Osteoblast (primary cell): ENCODE measurements at regions not wholly inside any gene's neighbourhood (a gene's known extent, or its start where the extent isn't known, plus 50 kb on each side); places are given as distances from the start of the nearest gene placed in this dataset.

Source experiments
- DNase-seq: peaks from one replicate; pipeline ENCODE4 v3.0.0; 2011; ENCODE audit warnings: low spot score, mixed read lengths; ENCODE audit not compliant: insufficient read length; ENCODE audit errors: missing footprints
- H2AFZ ChIP-seq: 2 replicates; pipeline ENCODE4 v1.6.0; 2011; ENCODE audit warnings: mild to moderate bottlenecking, low read length
- H3K27ac ChIP-seq: 2 replicates; pipeline ENCODE4 v1.5.1; 2011; ENCODE audit warnings: mild to moderate bottlenecking, low read depth, low read length, moderate library complexity
- H3K27me3 ChIP-seq: 2 replicates; pipeline ENCODE4 v1.6.0; 2012; ENCODE audit warnings: mild to moderate bottlenecking, control low read depth, inconsistent platforms, low read length, moderate library complexity; ENCODE audit not compliant: insufficient read depth
- H3K36me3 ChIP-seq: 2 replicates; pipeline ENCODE4 v1.5.1; 2011; ENCODE audit warnings: mild to moderate bottlenecking, low read length, control low read depth, moderate library complexity; ENCODE audit not compliant: insufficient read depth
- H3K4me1 ChIP-seq: 2 replicates; pipeline ENCODE4 v1.5.1; 2011; ENCODE audit warnings: mild to moderate bottlenecking, low read length, control low read depth, moderate library complexity; ENCODE audit not compliant: insufficient read depth
- H3K4me2 ChIP-seq: 2 replicates; pipeline ENCODE4 v1.6.0; 2011; ENCODE audit warnings: mild to moderate bottlenecking, low read length; ENCODE audit not compliant: insufficient read depth
- H3K4me3 ChIP-seq: fragments of 200-600 bp; sonication (generic); 3 replicates; pipeline ENCODE4 v1.5.1; 2012; ENCODE audit warnings: mild to moderate bottlenecking, low read length, inconsistent platforms; ENCODE audit not compliant: insufficient read depth
- H3K79me2 ChIP-seq: 2 replicates; pipeline ENCODE4 v1.6.0; 2012; ENCODE audit warnings: mild to moderate bottlenecking, low read length, control low read depth, inconsistent platforms; ENCODE audit not compliant: insufficient read depth
- H3K9me3 ChIP-seq: 2 replicates; pipeline ENCODE4 v1.5.1; 2011; ENCODE audit warnings: low read depth, low read length, control low read depth
- H4K20me1 ChIP-seq: 2 replicates; pipeline ENCODE4 v1.6.0; 2012; ENCODE audit warnings: mild to moderate bottlenecking, low read length, control low read depth; ENCODE audit not compliant: insufficient read depth
- TF ChIP-seq, protein P1 (sequence below): IDR thresholded peaks from 2 replicates; pipeline ENCODE4 v1.5.1; 2011; ENCODE audit warnings: mild to moderate bottlenecking, low read depth, low read length, moderate library complexity; ENCODE audit errors: extremely low read depth

DNA sequence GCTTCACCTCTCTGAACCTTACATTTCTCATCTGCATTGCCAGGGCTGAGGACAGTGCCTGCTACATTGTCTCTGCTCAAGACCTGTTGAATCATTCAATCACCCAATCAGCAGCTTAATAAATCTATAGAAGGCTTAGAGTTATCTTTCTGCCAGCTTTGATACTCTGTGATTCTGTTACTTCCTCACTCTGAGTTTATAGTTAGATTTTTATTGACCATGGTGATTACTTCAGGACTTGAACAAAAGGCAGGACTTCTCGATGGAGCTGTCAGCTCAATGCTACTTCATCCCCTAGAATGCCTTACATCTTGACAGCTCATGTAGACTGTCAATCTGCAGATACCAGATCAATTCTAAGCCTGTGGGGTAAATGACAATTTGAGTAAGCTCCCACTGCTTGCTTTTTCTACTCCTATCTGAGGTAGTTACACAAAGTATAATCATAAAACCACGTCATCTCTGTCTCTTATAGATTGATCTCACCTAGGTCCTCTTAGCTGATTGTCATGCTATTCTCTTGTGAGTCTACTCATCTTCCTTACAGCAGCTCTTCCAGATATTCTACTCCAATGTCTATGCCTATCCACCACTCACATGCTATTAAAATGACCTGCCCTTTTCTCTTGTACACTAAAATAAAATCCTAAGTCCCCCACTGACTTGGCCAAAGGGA is 318.3 kb upstream of the CA10 start:
- no peaks in the 10 kb centered on the region for H3K36me3 ChIP-seq
- H3K27me3 ChIP-seq, result no peaks in the 10 kb centered on the region
- no peak overlapping the region for H3K27ac ChIP-seq
- H3K4me3 ChIP-seq, result no peak overlapping the region
- TF ChIP-seq, protein P1, sequence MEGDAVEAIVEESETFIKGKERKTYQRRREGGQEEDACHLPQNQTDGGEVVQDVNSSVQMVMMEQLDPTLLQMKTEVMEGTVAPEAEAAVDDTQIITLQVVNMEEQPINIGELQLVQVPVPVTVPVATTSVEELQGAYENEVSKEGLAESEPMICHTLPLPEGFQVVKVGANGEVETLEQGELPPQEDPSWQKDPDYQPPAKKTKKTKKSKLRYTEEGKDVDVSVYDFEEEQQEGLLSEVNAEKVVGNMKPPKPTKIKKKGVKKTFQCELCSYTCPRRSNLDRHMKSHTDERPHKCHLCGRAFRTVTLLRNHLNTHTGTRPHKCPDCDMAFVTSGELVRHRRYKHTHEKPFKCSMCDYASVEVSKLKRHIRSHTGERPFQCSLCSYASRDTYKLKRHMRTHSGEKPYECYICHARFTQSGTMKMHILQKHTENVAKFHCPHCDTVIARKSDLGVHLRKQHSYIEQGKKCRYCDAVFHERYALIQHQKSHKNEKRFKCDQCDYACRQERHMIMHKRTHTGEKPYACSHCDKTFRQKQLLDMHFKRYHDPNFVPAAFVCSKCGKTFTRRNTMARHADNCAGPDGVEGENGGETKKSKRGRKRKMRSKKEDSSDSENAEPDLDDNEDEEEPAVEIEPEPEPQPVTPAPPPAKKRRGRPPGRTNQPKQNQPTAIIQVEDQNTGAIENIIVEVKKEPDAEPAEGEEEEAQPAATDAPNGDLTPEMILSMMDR, result no peak
- no peak for DNase-seq
- no peaks in the 10 kb centered on the region for H3K9me3 ChIP-seq
- no peak overlapping the region for H3K4me2 ChIP-seq
- H2AFZ ChIP-seq, result no peak overlapping the region
- no peaks in the 10 kb centered on the region for H4K20me1 ChIP-seq
- H3K79me2 ChIP-seq, result no peaks in the 10 kb centered on the region
- H3K4me1 ChIP-seq, result no peaks in the 10 kb centered on the region

DNA sequence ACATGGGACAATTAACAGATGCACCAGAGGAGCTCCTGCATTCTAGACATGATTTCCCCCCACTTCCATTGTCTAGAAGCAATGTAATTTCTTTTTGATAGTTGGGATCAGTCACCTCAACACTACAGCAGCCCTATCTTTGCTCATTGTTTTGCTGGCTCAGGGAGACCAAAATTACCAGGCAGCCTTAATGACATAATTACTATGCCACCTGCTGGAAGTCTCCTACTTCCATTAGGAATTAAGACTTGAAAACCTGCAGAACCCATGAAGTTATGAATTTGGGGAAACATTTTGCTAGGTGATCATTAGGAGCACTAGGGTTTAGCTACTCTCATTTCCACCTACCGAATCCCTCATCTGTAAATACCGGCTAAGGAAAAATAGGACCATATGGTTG is 312.0 kb upstream of the CA10 start:
- H3K79me2 ChIP-seq, result no peaks in the 10 kb centered on the region
- TF ChIP-seq, protein P1, result no peak

DNA sequence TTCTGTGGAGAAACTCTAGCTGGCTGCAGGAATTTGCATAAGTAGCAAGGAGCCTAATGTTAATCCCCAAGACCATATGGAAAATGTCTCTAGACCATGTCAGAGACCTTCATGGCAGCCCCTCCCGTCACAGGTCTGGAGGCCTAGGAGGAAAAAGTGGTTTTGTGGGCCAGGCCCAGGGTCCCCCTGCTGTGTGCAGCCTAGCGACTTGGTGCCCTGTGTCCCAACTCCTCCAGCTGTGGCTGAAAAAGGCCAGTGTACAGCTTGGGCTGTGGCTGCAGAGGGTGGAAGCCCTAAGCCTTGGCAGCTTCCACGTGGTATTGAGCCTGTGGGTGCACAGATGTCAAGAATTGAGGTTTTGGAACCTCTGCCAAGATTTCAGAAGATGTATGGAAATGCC is 306.9 kb upstream of the CA10 start:
- Histone ChIP-seq H3K9me3 (no peaks in the 10 kb centered on the region), H4K20me1 (no peaks in the 10 kb centered on the region), H3K27me3 (no peaks in the 10 kb centered on the region), H3K4me1 (no peaks in the 10 kb centered on the region), H3K79me2 (no peaks in the 10 kb centered on the region), H3K36me3 (no peaks in the 10 kb centered on the region), H2AFZ (no peak overlapping the region), H3K4me2 (no peak overlapping the region), H3K27ac (no peak overlapping the region), H3K4me3 (no peak overlapping the region)
- TF ChIP-seq, protein P1, result no peak
- no peak for DNase-seq

More for the DNA sequence above, 312.0 kb upstream of the CA10 start:
- no peak for DNase-seq
- H3K36me3 ChIP-seq, result no peaks in the 10 kb centered on the region
- H3K4me2 ChIP-seq, result no peak overlapping the region
- no peak overlapping the region for H3K27ac ChIP-seq
- H2AFZ ChIP-seq, result no peak overlapping the region
- H3K27me3 ChIP-seq, result no peaks in the 10 kb centered on the region
- H3K9me3 ChIP-seq, result no peaks in the 10 kb centered on the region
- no peak overlapping the region for H3K4me3 ChIP-seq
- H3K4me1 ChIP-seq, result no peaks in the 10 kb centered on the region
- no peaks in the 10 kb centered on the region for H4K20me1 ChIP-seq

DNA sequence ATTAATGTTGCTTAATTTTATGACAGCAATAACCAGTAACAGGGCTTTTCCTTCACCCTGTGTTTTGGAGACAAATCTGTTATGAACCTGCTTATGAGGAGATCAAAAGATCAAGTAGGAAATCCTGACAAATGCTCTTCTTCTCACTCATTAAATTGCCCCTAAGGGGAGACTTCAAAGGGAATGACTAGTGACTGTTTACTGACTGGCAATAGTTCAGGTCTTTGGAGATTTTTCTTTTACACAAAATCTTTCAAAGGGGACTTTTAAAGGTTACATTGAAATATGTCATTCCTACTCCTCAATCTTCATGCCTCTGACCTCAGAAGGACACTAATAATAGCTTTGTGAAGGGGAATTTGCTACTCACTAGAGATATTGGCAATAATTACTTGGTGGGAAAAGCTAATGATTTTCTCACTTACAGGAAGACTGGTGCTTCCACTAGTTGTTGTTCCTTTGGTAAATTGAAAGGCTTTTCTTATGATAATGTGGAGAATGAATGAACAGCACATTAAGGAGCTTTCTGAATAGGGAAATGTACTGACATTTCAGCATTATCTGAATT is 292.9 kb upstream of the CA10 start:
- Histone ChIP-seq H3K79me2 (no peaks in the 10 kb centered on the region), H3K4me2 (no peak overlapping the region), H3K9me3 (peaks cover 3% of the 10 kb centered on the region), H3K36me3 (no peaks in the 10 kb centered on the region), H3K27ac (no peak overlapping the region), H3K4me1 (no peaks in the 10 kb centered on the region), H4K20me1 (no peaks in the 10 kb centered on the region), H2AFZ (no peak overlapping the region), H3K4me3 (no peak overlapping the region), H3K27me3 (no peaks in the 10 kb centered on the region)
- TF ChIP-seq, protein P1, result no peak
- no peak for DNase-seq
